ENCODE measurements at regions not wholly inside any gene's neighbourhood (a gene's known extent, or its start where the extent isn't known, plus 50 kb on each side); places are given as distances from the start of the nearest gene placed in this dataset.
A peak's percentile ranks its signal among the peaks of the same experiment; 100 is the strongest.

DNA sequence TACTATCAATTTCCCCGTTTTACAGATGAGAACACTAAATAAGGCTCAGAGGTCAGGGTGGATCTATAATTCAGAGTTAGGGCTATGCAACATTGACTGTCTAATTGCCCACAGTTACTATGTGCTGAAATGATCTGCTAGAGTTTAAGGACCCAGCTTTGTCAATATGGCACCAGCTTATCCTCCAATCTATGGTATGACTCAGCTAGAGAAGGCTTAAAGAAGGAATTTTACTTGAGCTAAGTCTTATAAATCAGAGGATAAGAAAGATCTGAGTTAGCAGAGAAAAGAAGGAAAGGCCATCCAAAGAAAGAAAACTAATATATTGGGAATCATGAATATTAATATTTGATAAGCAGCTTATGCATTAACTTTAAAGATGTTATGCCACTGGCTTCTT is 78.1 kb downstream of the ASB9 start:
- H3K9ac ChIP-seq (ENCODE audit: low read depth in 1 of 2, low read length in 2 of 2) = no peak overlapping the region
- H3K9me3 ChIP-seq (ENCODE audit: control insufficient read depth in 2 of 2, low read length in 2 of 2) = no peaks in the 10 kb centered on the region
- no peak overlapping the region for H3K4me3 ChIP-seq (ENCODE audit: low read length in 2 of 2)
- H3K27ac ChIP-seq (ENCODE audit: low read depth in 2 of 2, low read length in 2 of 2) = no peak overlapping the region
- no peaks in the 10 kb centered on the region for H3K4me1 ChIP-seq (ENCODE audit: control insufficient read depth in 2 of 2, insufficient read depth in 2 of 2, low read length in 2 of 2)
- peaks cover 0 to 5% of the 10 kb centered on the region in 2 donors for H3K27me3 ChIP-seq (ENCODE audit: control insufficient read depth in 2 of 2, insufficient read depth in 2 of 2, low read length in 2 of 2)
- H3K36me3 ChIP-seq (ENCODE audit: control insufficient read depth in 2 of 2, insufficient read depth in 2 of 2, low read length in 2 of 2) = no peaks in the 10 kb centered on the region

GRCh38 chrX:15188039-15188438 is 81.8 kb downstream of the ASB9 start:
- peaks cover 0 to 5% of the 10 kb centered on the region in 2 donors for H3K27me3 ChIP-seq (ENCODE audit: control insufficient read depth in 2 of 2, insufficient read depth in 2 of 2, low read length in 2 of 2)
- no peaks in the 10 kb centered on the region for H3K4me1 ChIP-seq (ENCODE audit: control insufficient read depth in 2 of 2, insufficient read depth in 2 of 2, low read length in 2 of 2)
- H3K27ac ChIP-seq (ENCODE audit: low read depth in 2 of 2, low read length in 2 of 2) = no peak overlapping the region
- no peaks in the 10 kb centered on the region for H3K36me3 ChIP-seq (ENCODE audit: control insufficient read depth in 2 of 2, insufficient read depth in 2 of 2, low read length in 2 of 2)
- no peak overlapping the region for H3K4me3 ChIP-seq (ENCODE audit: low read length in 2 of 2)
- no peak overlapping the region for H3K9ac ChIP-seq (ENCODE audit: low read depth in 1 of 2, low read length in 2 of 2)
- no peaks in the 10 kb centered on the region for H3K9me3 ChIP-seq (ENCODE audit: control insufficient read depth in 2 of 2, low read length in 2 of 2)

DNA sequence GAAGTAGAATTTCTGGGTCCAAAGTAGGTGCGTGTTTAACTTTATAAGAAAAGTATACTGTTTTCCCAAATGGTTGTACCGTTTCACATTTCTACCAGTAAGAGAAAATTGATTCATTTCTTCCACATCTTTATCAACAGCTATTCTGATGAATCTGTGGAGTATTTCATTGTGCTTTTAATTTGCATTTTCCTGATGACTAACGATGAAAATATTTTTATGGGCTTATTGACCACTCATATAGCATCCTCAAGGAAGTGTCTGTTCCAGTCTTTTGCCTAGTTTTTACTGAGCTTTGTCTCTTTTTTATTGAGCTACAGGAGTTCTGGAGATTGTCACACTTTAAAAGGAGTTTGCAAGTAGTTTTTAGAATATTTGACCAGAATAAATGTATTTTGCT is 92.6 kb downstream of the ASB9 start:
- no peaks in the 10 kb centered on the region for H3K27me3 ChIP-seq (ENCODE audit: control insufficient read depth in 2 of 2, insufficient read depth in 2 of 2, low read length in 2 of 2)
- no peaks in the 10 kb centered on the region for H3K36me3 ChIP-seq (ENCODE audit: control insufficient read depth in 2 of 2, insufficient read depth in 2 of 2, low read length in 2 of 2)
- no peaks in the 10 kb centered on the region for H3K4me1 ChIP-seq (ENCODE audit: control insufficient read depth in 2 of 2, insufficient read depth in 2 of 2, low read length in 2 of 2)
- no peak overlapping the region for H3K27ac ChIP-seq (ENCODE audit: low read depth in 2 of 2, low read length in 2 of 2)
- no peak overlapping the region for H3K4me3 ChIP-seq (ENCODE audit: low read length in 2 of 2)
- H3K9ac ChIP-seq (ENCODE audit: low read depth in 1 of 2, low read length in 2 of 2) = no peak overlapping the region
- no peaks in the 10 kb centered on the region for H3K9me3 ChIP-seq (ENCODE audit: control insufficient read depth in 2 of 2, low read length in 2 of 2)

- H3K9me3 ChIP-seq (ENCODE audit: control insufficient read depth in 2 of 2, low read length in 2 of 2) = no peaks in the 10 kb centered on the region
- H3K4me1 ChIP-seq (ENCODE audit: control insufficient read depth in 2 of 2, insufficient read depth in 2 of 2, low read length in 2 of 2) = no peaks in the 10 kb centered on the region
- no peak overlapping the region for H3K9ac ChIP-seq (ENCODE audit: low read depth in 1 of 2, low read length in 2 of 2)
- H3K27me3 ChIP-seq (ENCODE audit: control insufficient read depth in 2 of 2, insufficient read depth in 2 of 2, low read length in 2 of 2) = peaks cover 0 to 4% of the 10 kb centered on the region in 2 donors
- no peaks in the 10 kb centered on the region for H3K36me3 ChIP-seq (ENCODE audit: control insufficient read depth in 2 of 2, insufficient read depth in 2 of 2, low read length in 2 of 2)
- H3K4me3 ChIP-seq (ENCODE audit: low read length in 2 of 2) = no peak overlapping the region
- no peak overlapping the region for H3K27ac ChIP-seq (ENCODE audit: low read depth in 2 of 2, low read length in 2 of 2)
Observed at GRCh38 chrX:15173411-15173810, 96.5 kb downstream of the ASB9 start.

DNA sequence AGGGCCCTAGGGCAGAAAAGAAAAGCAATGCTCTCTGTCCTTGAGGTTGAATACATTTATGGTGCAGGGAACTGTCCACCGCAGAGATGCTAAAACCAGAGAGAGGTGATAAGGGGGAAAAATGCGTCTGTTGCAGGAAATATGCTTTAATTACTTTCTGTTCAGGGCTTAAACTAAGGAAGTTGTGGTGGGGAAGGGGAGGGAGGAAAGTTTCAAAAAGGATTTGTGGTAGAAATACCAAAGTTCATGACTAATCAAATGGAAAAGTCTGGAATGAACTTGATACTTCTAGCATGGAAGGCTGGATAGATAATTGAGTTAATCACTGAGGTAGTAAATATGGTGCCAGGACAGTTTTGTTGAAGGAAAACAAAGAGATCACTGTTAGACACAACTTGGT is 99.0 kb downstream of the ASB9 start:
- Histone ChIP-seq H3K36me3 (ENCODE audit: control insufficient read depth in 2 of 2, insufficient read depth in 2 of 2, low read length in 2 of 2) (no peaks in the 10 kb centered on the region), H3K27ac (ENCODE audit: low read depth in 2 of 2, low read length in 2 of 2) (no peak overlapping the region), H3K4me1 (ENCODE audit: control insufficient read depth in 2 of 2, insufficient read depth in 2 of 2, low read length in 2 of 2) (no peaks in the 10 kb centered on the region), H3K27me3 (ENCODE audit: control insufficient read depth in 2 of 2, insufficient read depth in 2 of 2, low read length in 2 of 2) (peaks cover 0 to 4% of the 10 kb centered on the region in 2 donors), H3K9ac (ENCODE audit: low read depth in 1 of 2, low read length in 2 of 2) (no peak overlapping the region), H3K4me3 (ENCODE audit: low read length in 2 of 2) (no peak overlapping the region), H3K9me3 (ENCODE audit: control insufficient read depth in 2 of 2, low read length in 2 of 2) (no peaks in the 10 kb centered on the region)

DNA sequence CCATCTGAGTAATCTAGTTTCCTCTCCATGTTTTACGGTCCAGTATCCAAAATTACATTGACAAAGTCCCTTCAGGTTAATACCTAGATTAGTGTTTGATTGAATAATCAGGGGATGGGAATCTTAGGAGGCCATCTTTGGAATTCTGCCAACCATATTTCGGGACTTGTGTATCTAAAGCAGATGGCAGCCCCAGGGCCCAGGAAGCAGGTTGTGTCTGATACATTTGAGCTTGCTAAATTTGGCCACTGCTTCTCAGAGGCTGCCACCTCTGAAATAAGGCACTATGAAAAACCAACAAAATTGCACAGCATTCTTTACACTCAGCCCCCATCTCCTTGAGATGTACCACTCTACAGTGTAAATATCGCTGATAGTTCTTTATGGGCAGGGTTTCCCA is 102.1 kb downstream of the ASB9 start:
- no peaks in the 10 kb centered on the region for H3K9me3 ChIP-seq (ENCODE audit: control insufficient read depth in 2 of 2, low read length in 2 of 2)
- no peak overlapping the region for H3K27ac ChIP-seq (ENCODE audit: low read depth in 2 of 2, low read length in 2 of 2)
- no peaks in the 10 kb centered on the region for H3K36me3 ChIP-seq (ENCODE audit: control insufficient read depth in 2 of 2, insufficient read depth in 2 of 2, low read length in 2 of 2)
- no peak overlapping the region for H3K4me3 ChIP-seq (ENCODE audit: low read length in 2 of 2)
- H3K9ac ChIP-seq (ENCODE audit: low read depth in 1 of 2, low read length in 2 of 2) = no peak overlapping the region
- H3K4me1 ChIP-seq (ENCODE audit: control insufficient read depth in 2 of 2, insufficient read depth in 2 of 2, low read length in 2 of 2) = no peaks in the 10 kb centered on the region
- peaks cover 0 to 4% of the 10 kb centered on the region in 2 donors for H3K27me3 ChIP-seq (ENCODE audit: control insufficient read depth in 2 of 2, insufficient read depth in 2 of 2, low read length in 2 of 2)

DNA sequence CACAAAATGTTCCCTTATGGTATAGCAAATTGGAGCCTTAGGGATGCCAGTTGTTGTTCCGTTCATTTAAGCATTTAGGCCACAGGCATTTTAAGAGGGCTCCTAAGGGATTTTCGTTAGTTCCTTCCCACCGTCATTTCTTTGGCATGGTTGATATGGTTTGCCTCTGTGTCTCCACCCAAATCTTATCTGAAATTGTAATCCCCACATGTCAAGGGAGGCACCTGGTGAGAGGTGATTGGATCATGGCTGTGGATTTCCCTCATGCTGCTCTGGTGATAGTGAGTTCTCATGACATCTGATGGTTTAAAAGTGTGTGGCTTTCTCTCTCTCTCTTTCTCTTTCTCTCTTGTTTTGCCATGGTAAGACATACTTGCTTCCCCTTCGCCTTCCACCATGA is 104.1 kb downstream of the ASB9 start:
- Histone ChIP-seq H3K4me1 (ENCODE audit: control insufficient read depth in 2 of 2, insufficient read depth in 2 of 2, low read length in 2 of 2) (no peaks in the 10 kb centered on the region), H3K27me3 (ENCODE audit: control insufficient read depth in 2 of 2, insufficient read depth in 2 of 2, low read length in 2 of 2) (peaks cover 0 to 3% of the 10 kb centered on the region in 2 donors), H3K27ac (ENCODE audit: low read depth in 2 of 2, low read length in 2 of 2) (no peak overlapping the region), H3K9me3 (ENCODE audit: control insufficient read depth in 2 of 2, low read length in 2 of 2) (no peaks in the 10 kb centered on the region), H3K36me3 (ENCODE audit: control insufficient read depth in 2 of 2, insufficient read depth in 2 of 2, low read length in 2 of 2) (no peaks in the 10 kb centered on the region), H3K9ac (ENCODE audit: low read depth in 1 of 2, low read length in 2 of 2) (no peak overlapping the region), H3K4me3 (ENCODE audit: low read length in 2 of 2) (no peak overlapping the region)

GRCh38 chrX:15163131-15163530 is 106.8 kb downstream of the ASB9 start:
- H3K27me3 ChIP-seq (ENCODE audit: control insufficient read depth in 2 of 2, insufficient read depth in 2 of 2, low read length in 2 of 2) = peaks cover 0 to 3% of the 10 kb centered on the region in 2 donors
- H3K36me3 ChIP-seq (ENCODE audit: control insufficient read depth in 2 of 2, insufficient read depth in 2 of 2, low read length in 2 of 2) = no peaks in the 10 kb centered on the region
- no peak overlapping the region for H3K9ac ChIP-seq (ENCODE audit: low read depth in 1 of 2, low read length in 2 of 2)
- no peak overlapping the region for H3K27ac ChIP-seq (ENCODE audit: low read depth in 2 of 2, low read length in 2 of 2)
- no peaks in the 10 kb centered on the region for H3K4me1 ChIP-seq (ENCODE audit: control insufficient read depth in 2 of 2, insufficient read depth in 2 of 2, low read length in 2 of 2)
- H3K9me3 ChIP-seq (ENCODE audit: control insufficient read depth in 2 of 2, low read length in 2 of 2) = no peaks in the 10 kb centered on the region
- H3K4me3 ChIP-seq (ENCODE audit: low read length in 2 of 2) = no peak overlapping the region

DNA sequence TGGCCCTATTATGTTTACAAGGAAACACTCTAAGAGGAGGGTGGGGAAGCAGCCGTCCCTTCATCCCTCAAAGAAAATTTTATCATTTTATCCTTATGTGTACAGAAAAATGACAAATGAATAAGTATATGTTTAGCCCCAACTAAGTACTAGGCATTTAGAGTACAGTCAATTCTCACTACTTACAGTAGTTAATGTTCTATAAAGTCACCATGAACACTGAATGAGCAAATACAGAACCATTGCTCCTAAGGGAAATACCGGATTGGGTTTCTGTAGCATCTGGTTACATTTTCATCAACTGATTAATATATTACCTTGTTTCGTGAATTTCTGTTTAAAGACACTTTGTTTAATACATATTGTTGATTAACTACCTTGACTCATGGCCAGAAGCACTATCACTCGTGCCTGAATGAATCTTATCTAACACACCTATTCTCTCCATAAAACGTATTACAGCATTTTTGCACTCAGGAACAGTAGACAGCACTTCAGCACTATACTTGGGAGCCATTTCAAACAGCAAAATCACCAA is 109.3 kb downstream of the ASB9 start:
- Histone ChIP-seq H3K27me3 (ENCODE audit: control insufficient read depth in 2 of 2, insufficient read depth in 2 of 2, low read length in 2 of 2) (peaks cover 0 to 3% of the 10 kb centered on the region in 2 donors), H3K4me3 (ENCODE audit: low read length in 2 of 2) (no peak overlapping the region), H3K9ac (ENCODE audit: low read depth in 1 of 2, low read length in 2 of 2) (no peak overlapping the region), H3K36me3 (ENCODE audit: control insufficient read depth in 2 of 2, insufficient read depth in 2 of 2, low read length in 2 of 2) (no peaks in the 10 kb centered on the region), H3K27ac (ENCODE audit: low read depth in 2 of 2, low read length in 2 of 2) (no peak overlapping the region), H3K9me3 (ENCODE audit: control insufficient read depth in 2 of 2, low read length in 2 of 2) (no peaks in the 10 kb centered on the region), H3K4me1 (ENCODE audit: control insufficient read depth in 2 of 2, insufficient read depth in 2 of 2, low read length in 2 of 2) (no peaks in the 10 kb centered on the region)

DNA sequence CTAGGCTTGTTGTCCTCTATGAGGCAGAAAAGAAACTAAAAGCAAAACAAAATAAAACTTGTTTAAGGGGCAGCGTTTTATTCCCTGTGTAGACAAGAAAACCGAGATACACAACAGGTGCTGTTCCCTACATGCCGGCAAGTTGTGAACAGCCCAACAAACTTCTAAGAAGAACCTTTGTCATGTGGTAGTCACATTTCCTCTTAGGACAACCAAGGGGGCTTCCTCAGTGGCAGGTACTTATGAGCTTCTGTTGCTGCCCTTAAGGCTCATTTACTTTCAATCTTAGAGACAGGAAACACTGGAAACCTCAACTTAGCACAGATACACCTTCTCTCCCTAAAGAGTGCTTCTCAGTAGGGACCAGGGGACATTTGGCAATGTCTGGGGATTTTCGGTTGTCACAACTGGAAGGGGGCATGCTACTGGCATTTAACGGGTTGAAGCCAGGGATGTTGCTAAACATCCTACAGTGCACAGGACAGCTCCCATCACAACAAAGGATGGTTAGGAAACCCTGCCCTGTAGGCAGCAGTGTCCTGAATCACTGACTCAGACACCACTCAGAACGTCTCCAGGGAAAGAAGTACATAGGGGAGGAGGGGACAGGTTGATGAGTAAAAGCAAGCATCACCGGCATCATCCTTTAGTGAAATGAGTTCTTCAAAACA is 111.0 kb downstream of the ASB9 start:
- H3K4me1 ChIP-seq (ENCODE audit: control insufficient read depth in 2 of 2, insufficient read depth in 2 of 2, low read length in 2 of 2) = no peaks in the 10 kb centered on the region
- H3K9ac ChIP-seq (ENCODE audit: low read depth in 1 of 2, low read length in 2 of 2) = no peak overlapping the region
- H3K4me3 ChIP-seq (ENCODE audit: low read length in 2 of 2) = peak overlapping the region in 1 of 2 donors; percentile 17
- H3K36me3 ChIP-seq (ENCODE audit: control insufficient read depth in 2 of 2, insufficient read depth in 2 of 2, low read length in 2 of 2) = no peaks in the 10 kb centered on the region
- peaks cover 0 to 3% of the 10 kb centered on the region in 2 donors for H3K27me3 ChIP-seq (ENCODE audit: control insufficient read depth in 2 of 2, insufficient read depth in 2 of 2, low read length in 2 of 2)
- no peak overlapping the region for H3K27ac ChIP-seq (ENCODE audit: low read depth in 2 of 2, low read length in 2 of 2)
- H3K9me3 ChIP-seq (ENCODE audit: control insufficient read depth in 2 of 2, low read length in 2 of 2) = no peaks in the 10 kb centered on the region
